Neural crest cell (in vitro differentiated cells): ENCODE measurements at regions not wholly inside any gene's neighbourhood (a gene's known extent, or its start where the extent isn't known, plus 50 kb on each side); places are given as distances from the start of the nearest gene placed in this dataset.

Source experiments
- DNase-seq: peaks from one replicate; pipeline ENCODE4 v3.0.0; 2021; ENCODE audit warnings: low read depth, mixed read lengths, low spot score
- H3K27ac Mint-ChIP-seq: one replicate; pipeline ENCODE4 v1.8.0; 2021; ENCODE audit warnings: mild to moderate bottlenecking, mixed read lengths; ENCODE audit not compliant: unreplicated experiment
- H3K27me3 Mint-ChIP-seq: 2 replicates; pipeline ENCODE4 v1.8.0; 2021; ENCODE audit warnings: low read depth, mild to moderate bottlenecking, mixed read lengths
- H3K36me3 Mint-ChIP-seq: 2 replicates; pipeline ENCODE4 v1.8.0; 2021; ENCODE audit warnings: low read depth, mild to moderate bottlenecking, mixed read lengths
- H3K4me1 Mint-ChIP-seq: 2 replicates; pipeline ENCODE4 v1.8.0; 2021; ENCODE audit warnings: mixed read lengths
- H3K4me3 Mint-ChIP-seq: one replicate; pipeline ENCODE4 v1.8.0; 2021; ENCODE audit warnings: mild to moderate bottlenecking, mixed read lengths
- H3K9me3 Mint-ChIP-seq: 2 replicates; pipeline ENCODE4 v1.8.0; 2021; ENCODE audit warnings: mixed read lengths
- TF ChIP-seq, protein P1 (sequence below): fragments of 200-600 bp; sonication (generic); conservative IDR thresholded peaks from 2 replicates; pipeline ENCODE4 v1.5.0; 2021; ENCODE audit warnings: antibody characterized with exemption, mild to moderate bottlenecking

- TF ChIP-seq, protein P1, sequence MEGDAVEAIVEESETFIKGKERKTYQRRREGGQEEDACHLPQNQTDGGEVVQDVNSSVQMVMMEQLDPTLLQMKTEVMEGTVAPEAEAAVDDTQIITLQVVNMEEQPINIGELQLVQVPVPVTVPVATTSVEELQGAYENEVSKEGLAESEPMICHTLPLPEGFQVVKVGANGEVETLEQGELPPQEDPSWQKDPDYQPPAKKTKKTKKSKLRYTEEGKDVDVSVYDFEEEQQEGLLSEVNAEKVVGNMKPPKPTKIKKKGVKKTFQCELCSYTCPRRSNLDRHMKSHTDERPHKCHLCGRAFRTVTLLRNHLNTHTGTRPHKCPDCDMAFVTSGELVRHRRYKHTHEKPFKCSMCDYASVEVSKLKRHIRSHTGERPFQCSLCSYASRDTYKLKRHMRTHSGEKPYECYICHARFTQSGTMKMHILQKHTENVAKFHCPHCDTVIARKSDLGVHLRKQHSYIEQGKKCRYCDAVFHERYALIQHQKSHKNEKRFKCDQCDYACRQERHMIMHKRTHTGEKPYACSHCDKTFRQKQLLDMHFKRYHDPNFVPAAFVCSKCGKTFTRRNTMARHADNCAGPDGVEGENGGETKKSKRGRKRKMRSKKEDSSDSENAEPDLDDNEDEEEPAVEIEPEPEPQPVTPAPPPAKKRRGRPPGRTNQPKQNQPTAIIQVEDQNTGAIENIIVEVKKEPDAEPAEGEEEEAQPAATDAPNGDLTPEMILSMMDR = no peak
- H3K4me3 Mint-ChIP-seq = no peak overlapping the region
- H3K36me3 Mint-ChIP-seq = no peaks in the 10 kb centered on the region
- H3K27ac Mint-ChIP-seq = no peak overlapping the region
- no peak for DNase-seq
- no peaks in the 10 kb centered on the region for H3K9me3 Mint-ChIP-seq
- H3K27me3 Mint-ChIP-seq = no peaks in the 10 kb centered on the region
- no peaks in the 10 kb centered on the region for H3K4me1 Mint-ChIP-seq
These were observed 2069.5 kb downstream of the NCAM2 start for GRCh38 chr21:23067672-23068071.

DNA sequence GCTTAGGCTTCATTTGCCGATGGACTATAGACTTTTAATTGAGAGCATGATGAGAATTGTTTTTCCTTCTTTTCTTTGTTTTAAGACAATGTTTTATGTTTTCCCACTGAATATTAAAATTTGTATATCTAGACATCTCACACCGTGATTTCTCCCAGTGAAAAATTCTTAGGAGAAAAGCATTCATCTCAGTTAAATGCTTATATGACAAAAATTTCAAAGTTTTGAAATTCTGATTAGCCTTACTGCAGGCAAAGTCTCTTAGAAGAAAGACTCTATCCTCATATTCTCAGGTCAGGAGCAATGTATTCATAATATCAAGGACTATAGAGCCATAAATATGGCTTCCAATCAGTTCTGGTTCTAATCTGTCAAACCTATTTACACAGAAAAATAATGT is 2085.0 kb downstream of the NCAM2 start:
- TF ChIP-seq, protein P1 = no peak
- H3K27me3 Mint-ChIP-seq = no peaks in the 10 kb centered on the region
- no peak overlapping the region for H3K27ac Mint-ChIP-seq
- H3K36me3 Mint-ChIP-seq = no peaks in the 10 kb centered on the region
- no peak for DNase-seq
- no peaks in the 10 kb centered on the region for H3K4me1 Mint-ChIP-seq
- H3K9me3 Mint-ChIP-seq = no peaks in the 10 kb centered on the region
- no peak overlapping the region for H3K4me3 Mint-ChIP-seq

- H3K27ac Mint-ChIP-seq = no peak overlapping the region
- H3K4me1 Mint-ChIP-seq = no peaks in the 10 kb centered on the region
- peaks cover 2% of the 10 kb centered on the region for H3K36me3 Mint-ChIP-seq
- DNase-seq = no peak
- peaks cover 7% of the 10 kb centered on the region for H3K9me3 Mint-ChIP-seq
- H3K4me3 Mint-ChIP-seq = no peak overlapping the region
- TF ChIP-seq, protein P1 = no peak
- H3K27me3 Mint-ChIP-seq = no peaks in the 10 kb centered on the region
These were observed 2095.1 kb downstream of the NCAM2 start for GRCh38 chr21:23093259-23093658.

DNA sequence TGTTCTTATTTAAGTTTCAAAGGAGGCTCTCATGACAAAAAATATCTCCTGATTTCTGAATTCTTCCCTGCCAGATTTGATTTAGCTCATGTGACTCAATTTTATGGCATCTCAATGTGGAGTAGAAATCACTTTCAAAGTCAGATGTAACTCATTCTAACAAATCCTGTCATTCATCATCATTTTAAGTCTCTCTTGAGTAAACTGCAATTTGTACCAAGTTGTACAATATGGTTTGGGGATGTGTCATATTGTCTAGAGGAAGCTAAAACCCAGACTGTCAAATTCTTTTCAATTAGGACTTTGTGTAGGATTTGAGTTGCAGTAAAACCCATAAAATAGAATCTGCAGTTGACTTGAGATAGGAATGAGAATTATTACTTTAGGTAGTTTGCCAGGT is 2101.0 kb downstream of the NCAM2 start:
- Mint-ChIP-seq H3K9me3 (peaks cover 3% of the 10 kb centered on the region), H3K4me3 (no peak overlapping the region), H3K4me1 (no peaks in the 10 kb centered on the region), H3K27me3 (no peaks in the 10 kb centered on the region), H3K36me3 (no peaks in the 10 kb centered on the region), H3K27ac (no peak overlapping the region)
- no peak for DNase-seq
- TF ChIP-seq, protein P1 = no peak

GRCh38 chr21:23101111-23101510 is 2102.9 kb downstream of the NCAM2 start:
- H3K9me3 Mint-ChIP-seq = peaks cover 3% of the 10 kb centered on the region
- H3K36me3 Mint-ChIP-seq = no peaks in the 10 kb centered on the region
- no peak for DNase-seq
- TF ChIP-seq, protein P1 = no peak
- no peaks in the 10 kb centered on the region for H3K27me3 Mint-ChIP-seq
- no peak overlapping the region for H3K27ac Mint-ChIP-seq
- no peaks in the 10 kb centered on the region for H3K4me1 Mint-ChIP-seq
- no peak overlapping the region for H3K4me3 Mint-ChIP-seq

DNA sequence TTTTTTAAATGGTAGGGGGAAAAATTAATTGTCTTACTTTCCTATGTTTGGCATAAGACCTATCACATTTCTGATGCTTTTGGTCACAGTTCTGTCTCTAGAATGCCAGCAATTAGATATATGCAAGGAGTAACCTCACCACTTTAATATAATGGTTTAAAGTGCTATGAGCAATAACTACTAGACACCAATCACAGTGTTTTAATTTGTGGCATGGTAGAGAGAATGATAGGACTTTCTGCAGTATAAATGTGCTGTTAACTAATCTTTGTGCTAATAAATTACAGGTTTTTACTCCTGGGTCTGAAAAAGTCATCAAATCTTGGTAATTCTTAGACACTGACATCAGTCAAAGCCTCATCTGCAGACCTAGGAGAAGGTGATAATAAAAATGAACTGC is 2110.3 kb downstream of the NCAM2 start:
- TF ChIP-seq, protein P1 = no peak
- no peak overlapping the region for H3K27ac Mint-ChIP-seq
- no peaks in the 10 kb centered on the region for H3K9me3 Mint-ChIP-seq
- no peak for DNase-seq
- H3K27me3 Mint-ChIP-seq = no peaks in the 10 kb centered on the region
- H3K4me1 Mint-ChIP-seq = no peaks in the 10 kb centered on the region
- H3K4me3 Mint-ChIP-seq = no peak overlapping the region
- H3K36me3 Mint-ChIP-seq = no peaks in the 10 kb centered on the region
